Neural cell (in vitro differentiated cells): ENCODE measurements at regions not wholly inside any gene's neighbourhood (a gene's known extent, or its start where the extent isn't known, plus 50 kb on each side); places are given as distances from the start of the nearest gene placed in this dataset.

ENCODE experiments used
- CTCF ChIP-seq: fragments of 450-650 bp; IDR thresholded peaks from 2 replicates; pipeline ENCODE4 v1.5.1; 2014; ENCODE audit warnings: antibody characterized with exemption, mild to moderate bottlenecking, moderate library complexity; ENCODE audit not compliant: poor library complexity, severe bottlenecking
- MXI1 ChIP-seq: fragments of 450-650 bp; conservative IDR thresholded peaks from 2 replicates; pipeline ENCODE4 v1.6.1; 2014; ENCODE audit warnings: antibody characterized with exemption, mild to moderate bottlenecking; ENCODE audit not compliant: poor library complexity, severe bottlenecking

GRCh38 chr17:72344613-72345012, 223.8 kb downstream of the SOX9 start:
- TF ChIP-seq MXI1 (no peak), CTCF (no peak)
